HFF-Myc (cell line): ENCODE measurements at regions not wholly inside any gene's neighbourhood (a gene's known extent, or its start where the extent isn't known, plus 50 kb on each side); places are given as distances from the start of the nearest gene placed in this dataset.

Experiments
- DNase-seq: peaks from one replicate; pipeline ENCODE4 v3.0.0-alpha.2; 2011; ENCODE audit warnings: low read depth; ENCODE audit errors: extremely low read depth
- H3K4me3 ChIP-seq: replicated peaks from 2 replicates; pipeline ENCODE4 v1.5.1; 2011; ENCODE audit warnings: low read depth, mild to moderate bottlenecking, control low read depth, low read length
- TF ChIP-seq, protein P1 (sequence below): IDR thresholded peaks from 2 replicates; pipeline ENCODE4 v1.5.1; 2012; ENCODE audit warnings: mild to moderate bottlenecking, low read depth, low read length, control low read depth; ENCODE audit errors: missing control alignments

DNA sequence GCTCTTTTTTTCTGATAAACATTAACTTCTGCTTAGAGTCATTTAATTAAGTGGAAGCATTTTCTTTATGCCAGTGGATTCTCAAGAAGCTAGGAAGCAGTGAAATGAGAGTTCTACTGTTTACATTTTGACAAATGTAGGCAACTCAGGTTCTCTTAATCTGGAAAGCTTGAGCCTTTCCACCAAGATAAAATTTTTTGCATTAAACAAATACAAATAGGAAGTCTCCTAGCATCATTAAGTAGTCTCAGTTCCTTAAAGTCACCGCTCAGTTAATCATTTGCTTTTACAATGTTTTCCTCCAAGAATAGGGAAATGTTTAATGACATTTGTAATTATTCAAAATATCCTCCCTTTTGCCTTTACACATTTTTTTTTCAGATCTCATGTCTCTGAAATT, 290.4 kb upstream of the PDE4D start:
- no peak overlapping the region for H3K4me3 ChIP-seq
- DNase-seq: no peak
- TF ChIP-seq, protein P1, sequence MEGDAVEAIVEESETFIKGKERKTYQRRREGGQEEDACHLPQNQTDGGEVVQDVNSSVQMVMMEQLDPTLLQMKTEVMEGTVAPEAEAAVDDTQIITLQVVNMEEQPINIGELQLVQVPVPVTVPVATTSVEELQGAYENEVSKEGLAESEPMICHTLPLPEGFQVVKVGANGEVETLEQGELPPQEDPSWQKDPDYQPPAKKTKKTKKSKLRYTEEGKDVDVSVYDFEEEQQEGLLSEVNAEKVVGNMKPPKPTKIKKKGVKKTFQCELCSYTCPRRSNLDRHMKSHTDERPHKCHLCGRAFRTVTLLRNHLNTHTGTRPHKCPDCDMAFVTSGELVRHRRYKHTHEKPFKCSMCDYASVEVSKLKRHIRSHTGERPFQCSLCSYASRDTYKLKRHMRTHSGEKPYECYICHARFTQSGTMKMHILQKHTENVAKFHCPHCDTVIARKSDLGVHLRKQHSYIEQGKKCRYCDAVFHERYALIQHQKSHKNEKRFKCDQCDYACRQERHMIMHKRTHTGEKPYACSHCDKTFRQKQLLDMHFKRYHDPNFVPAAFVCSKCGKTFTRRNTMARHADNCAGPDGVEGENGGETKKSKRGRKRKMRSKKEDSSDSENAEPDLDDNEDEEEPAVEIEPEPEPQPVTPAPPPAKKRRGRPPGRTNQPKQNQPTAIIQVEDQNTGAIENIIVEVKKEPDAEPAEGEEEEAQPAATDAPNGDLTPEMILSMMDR: no peak

DNA sequence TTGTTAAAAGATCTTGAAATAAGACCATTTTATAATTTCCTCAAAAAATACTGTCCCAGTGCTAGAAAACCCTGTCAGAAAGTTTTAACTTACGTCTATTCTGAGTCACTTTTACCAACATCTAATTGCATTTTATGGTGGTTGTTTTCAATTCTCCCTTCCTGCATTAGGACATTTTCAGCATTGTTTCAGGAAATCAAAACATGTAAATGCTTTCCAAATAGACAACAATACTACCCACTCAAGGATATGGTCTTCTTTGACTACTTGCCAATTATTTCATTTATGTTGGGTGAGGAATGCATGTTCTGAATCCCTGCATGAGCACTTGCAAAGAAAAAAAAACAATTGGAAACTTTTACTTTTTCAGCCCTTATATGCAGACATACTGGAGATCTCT, 284.6 kb upstream of the PDE4D start:
- DNase-seq: no peak
- H3K4me3 ChIP-seq: no peak overlapping the region
- TF ChIP-seq, protein P1: no peak

DNA sequence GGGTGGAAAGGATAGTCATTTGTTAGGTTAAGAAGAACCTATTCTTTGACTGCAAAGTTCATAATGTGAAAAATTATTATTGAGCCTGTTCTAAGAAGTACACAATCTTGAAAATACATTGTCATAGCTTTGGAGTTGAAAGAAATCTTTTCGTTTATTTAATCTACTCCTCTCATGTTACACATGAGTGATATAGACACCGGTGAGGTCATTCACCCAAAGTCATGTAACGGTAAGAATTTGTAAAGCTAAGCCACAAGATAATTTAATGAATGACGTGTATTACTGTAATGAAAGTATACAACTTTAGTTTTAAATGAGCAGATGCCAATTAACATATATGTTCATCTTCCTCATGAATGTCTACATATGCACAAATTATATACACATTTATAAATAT, 284.1 kb upstream of the PDE4D start:
- DNase-seq: no peak
- no peak overlapping the region for H3K4me3 ChIP-seq
- TF ChIP-seq, protein P1: no peak

DNA sequence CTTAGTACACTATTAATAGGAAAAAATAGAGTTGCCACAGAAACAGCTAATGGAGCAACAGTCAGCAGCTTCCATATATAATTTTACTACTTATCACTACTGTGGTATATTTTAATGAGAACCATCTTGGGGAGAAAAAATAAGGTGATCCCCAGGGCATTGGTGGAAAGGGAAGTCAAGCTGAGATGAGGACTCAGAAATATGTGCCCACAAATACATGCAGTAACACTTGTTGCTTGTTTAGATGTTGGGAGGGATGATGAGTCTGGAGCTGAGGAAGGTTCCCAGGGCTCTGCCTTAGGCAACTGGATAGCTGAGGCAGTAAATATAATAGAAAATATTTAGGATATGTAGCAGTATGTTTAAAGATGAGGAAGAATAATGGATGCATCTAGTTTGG, 280.1 kb upstream of the PDE4D start:
- TF ChIP-seq, protein P1: no peak
- DNase-seq: no peak
- no peak overlapping the region for H3K4me3 ChIP-seq

DNA sequence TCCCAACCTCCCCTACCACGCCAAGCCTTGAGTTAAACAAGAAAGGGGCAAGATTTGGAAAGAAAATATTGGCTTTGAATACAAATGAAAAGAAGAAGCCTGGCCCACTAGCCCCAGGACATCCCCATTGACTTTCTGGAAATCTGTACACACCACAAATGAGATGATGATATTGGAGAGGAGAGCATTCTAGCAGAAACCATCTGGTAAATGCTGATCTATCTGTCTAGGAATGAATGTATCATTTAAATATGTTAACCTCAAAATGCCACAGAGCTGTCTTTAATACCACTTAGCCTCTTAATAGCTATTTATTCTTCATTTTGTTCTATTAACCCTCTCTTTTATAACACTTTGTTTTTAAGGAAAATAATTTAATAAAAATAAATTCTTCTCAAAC, 270.2 kb upstream of the PDE4D start:
- no peak overlapping the region for H3K4me3 ChIP-seq
- DNase-seq: no peak
- TF ChIP-seq, protein P1: no peak

DNA sequence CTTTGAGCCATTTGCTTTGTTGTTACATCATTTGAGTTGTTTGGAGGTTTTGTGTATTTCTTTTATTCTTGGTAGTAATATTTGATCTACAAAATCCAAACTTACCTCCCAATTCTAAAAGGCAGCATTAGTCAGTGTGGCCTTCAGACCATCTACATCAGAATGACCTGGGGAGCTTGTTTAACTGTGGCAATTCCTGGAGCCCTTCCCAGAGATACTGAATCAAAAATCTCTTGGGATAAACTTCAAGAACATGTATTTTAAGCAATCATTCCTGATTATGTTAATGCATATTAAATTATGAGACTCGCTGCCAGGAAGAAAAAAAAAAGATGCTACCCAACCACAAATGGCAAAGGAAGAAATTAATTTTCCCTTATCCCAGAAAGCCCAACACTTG, 268.9 kb upstream of the PDE4D start:
- TF ChIP-seq, protein P1: no peak
- DNase-seq: no peak
- H3K4me3 ChIP-seq: no peak overlapping the region

DNA sequence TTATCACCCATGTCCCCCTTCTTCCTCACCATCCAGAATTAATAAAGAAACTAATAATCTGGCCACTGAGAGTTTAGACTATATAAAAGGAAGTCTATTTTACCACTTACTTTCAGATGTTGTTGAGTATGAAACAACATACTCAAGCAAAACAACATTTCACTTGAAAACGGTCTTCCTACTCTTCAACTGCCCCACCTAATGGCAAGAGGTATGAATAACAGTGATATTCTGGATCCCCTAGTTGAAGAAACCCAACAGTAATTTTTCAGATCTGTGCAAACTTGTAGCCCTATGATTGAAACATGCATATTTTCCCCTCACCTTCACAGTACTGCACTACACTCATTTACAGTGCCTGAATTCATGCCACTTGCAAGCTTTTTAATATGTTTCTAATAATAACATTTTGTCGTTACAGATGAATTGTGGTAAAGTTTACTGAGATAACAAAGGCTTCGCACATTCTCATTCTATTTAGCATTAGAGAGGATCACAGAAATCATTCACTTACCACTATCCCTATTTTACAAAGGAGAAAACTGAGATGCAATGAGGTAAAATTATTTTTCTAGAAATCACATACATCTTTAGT, 267.9 kb upstream of the PDE4D start:
- no peak for DNase-seq
- TF ChIP-seq, protein P1: peak; percentile 47
- H3K4me3 ChIP-seq: no peak overlapping the region
